ENCODE measurements at regions not wholly inside any gene's neighbourhood (a gene's known extent, or its start where the extent isn't known, plus 50 kb on each side); places are given as distances from the start of the nearest gene placed in this dataset.

GRCh38 chr12:24387381-24387780 lies 437.9 kb upstream of the SOX5 start:
- TF ChIP-seq MAZ (IDR thresholded peaks at IDR 0.05; ENCODE audit: borderline replicate concordance, low read depth, low read length) (no peak), CTCF (IDR thresholded peaks at IDR 0.05) (no peak), CBX2 (IDR thresholded peaks at IDR 0.05; ENCODE audit: borderline replicate concordance, low read depth) (no peak), MAX (IDR thresholded peaks at IDR 0.05) (no peak)
